IPS-NIHi7 (cell line): ENCODE measurements at regions not wholly inside any gene's neighbourhood (a gene's known extent, or its start where the extent isn't known, plus 50 kb on each side); places are given as distances from the start of the nearest gene placed in this dataset.

Experiments used
- DNase-seq: peaks from one replicate; pipeline ENCODE4 v3.0.0; 2012; ENCODE audit warnings: mixed read lengths; ENCODE audit errors: extremely low spot score

DNA sequence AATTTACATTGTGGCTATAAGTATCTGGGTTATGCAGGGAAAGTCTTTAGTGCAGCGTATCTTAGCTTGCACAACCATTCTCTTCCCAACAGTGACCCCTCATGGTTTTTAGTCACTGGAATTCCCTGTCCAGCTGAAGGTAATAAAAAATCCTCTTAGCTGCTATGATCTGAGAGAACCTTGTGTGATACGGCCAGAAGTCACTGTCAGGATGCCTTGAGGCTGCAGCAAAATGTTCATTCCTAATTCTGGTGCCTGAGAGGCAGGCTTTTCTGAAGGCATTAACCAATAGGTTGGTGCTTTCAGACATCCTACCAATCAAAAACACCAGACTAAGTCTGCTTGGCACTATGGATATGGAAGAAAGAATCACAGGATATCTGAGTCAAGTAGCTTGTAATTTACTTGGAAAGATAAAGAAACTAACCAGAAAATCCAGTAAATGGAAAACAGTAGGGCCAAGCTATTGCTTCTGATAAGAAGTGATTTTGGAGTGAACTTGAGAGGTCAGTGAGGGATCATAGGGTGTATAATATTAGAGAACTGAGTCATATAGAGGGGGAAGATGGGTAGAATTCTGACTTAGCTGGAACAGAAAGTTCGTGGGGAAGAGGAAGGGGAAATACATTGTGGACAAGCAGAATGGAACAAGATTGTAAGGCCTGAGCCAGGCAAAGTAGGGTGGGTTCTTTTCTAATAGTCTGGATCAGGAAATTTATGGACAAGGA is 89.0 kb upstream of the SLC14A2 start:
- DNase-seq, result no peak

DNA sequence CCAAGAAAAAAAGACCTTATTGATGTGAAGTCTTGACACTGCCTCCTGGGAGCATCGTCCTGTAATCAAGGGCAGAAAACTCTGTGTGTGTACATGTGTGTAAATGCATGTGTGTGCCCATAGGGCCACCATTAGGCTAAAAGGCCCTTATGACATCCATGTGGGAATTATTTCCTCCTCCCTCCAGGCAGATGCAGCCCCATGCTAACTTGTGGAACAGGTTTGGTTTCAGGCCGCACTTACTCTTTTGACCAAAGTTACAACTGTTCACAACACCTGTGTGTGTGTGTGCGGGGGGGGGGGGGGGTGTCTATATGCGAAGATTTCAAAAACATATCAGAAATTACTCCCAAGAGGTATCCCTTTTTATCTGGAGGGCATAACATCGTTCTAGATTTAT is 87.4 kb upstream of the SLC14A2 start:
- no peak for DNase-seq

DNA sequence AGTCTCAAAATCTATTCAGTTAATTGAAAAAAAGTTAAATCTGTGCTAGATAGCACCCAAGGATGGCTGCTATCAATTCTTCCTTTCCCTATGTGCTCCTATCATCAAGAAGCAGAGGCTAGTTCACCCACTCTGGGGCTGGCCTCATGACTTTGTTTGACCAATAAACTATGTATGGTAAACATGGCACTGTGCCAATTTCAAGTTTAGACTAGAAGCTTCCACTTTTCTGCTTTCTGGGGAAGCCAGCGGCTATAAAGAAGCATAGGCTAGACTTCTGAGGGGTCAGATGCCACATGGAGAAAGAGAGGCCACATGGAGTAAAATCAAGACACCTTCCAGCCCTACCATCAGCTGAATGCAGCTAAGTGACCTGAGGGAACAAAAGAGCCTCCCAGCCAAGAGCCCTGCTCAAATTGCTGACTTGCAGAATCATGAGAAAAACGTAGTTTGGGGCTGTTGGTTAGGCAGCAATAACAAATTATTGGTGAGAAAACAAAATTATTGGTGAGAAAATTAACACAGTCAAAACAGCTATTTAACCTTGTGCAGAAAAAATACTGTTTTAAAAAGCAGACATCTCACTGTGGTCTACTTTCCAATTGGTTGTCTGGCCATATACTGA is 86.5 kb upstream of the SLC14A2 start:
- no peak for DNase-seq

DNA sequence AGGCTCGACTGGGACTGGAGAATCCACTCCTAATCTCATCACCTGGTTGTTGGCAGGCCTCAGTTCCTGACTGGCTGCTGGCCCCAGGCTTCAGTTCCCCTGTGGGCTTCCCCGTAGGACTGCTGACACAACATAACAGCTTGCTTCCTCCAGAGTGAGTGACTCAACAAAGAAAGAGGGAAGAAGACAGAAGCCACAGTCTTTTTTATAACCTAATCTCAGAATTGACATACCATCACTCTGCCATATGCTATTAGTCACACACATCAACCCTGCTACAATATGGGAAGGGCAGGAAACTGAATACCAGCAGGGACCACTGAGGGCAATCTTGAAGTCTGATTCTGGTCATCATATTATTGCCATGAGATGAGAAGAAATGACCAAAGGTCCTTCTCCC is 76.8 kb upstream of the SLC14A2 start:
- no peak for DNase-seq

DNA sequence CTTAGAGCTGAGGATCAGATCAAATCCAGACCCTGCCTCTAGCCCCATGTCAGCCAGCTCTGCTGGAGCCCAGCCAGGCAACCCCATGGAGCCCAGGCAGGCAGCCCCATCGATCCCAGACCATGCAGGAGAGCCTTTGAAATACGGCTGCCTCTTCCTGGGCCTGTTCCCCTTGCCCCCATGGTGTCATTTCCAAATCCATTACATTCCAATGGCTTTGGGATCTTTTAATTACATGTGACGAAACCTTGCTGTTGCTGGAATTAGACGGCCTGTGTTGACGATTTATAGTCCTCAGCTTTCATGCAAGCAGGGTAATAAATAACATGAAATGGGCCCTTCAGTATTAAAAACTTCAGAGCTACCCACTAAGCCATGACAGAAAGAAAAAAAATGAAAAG is 75.8 kb upstream of the SLC14A2 start:
- no peak for DNase-seq

DNA sequence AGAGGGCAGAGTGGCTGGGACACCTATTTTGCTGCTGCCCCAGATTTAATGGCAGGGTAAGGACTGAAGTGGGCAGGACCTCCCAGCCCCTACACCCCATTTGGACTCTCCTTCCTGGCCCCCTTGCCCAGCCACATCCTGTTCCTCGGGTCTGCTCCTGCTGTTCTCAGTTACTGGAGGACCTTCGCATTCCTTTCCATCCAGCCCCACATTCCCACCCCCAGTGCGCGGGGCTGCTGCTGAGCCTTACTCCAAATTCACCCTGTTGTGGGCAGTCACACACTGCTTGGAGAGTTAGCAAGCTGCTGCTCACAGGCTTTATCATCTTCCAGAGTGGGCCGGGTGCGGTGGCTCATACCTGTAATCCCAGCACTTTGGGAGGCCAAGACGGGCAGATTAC is 75.2 kb upstream of the SLC14A2 start:
- DNase-seq, result peak; percentile 72

DNA sequence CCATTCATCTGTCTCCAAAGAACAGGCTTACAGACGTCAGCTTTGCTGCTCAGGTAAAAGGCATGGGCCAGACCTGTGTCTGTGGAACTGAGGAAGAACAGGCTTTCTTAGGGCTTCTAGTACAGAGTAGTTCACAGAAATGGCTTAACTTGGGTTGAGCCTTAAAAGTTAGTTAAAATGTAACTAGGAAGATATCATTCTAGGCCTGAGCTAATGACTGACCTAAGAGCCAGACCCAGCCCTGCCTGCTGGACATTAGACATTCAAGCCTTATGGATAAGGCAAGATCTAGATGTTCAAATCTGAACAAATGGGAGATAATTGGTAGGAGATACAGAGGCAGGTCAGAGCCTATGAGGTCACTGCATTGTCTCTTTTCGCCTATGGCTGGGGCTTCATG is 73.9 kb upstream of the SLC14A2 start:
- no peak for DNase-seq

DNA sequence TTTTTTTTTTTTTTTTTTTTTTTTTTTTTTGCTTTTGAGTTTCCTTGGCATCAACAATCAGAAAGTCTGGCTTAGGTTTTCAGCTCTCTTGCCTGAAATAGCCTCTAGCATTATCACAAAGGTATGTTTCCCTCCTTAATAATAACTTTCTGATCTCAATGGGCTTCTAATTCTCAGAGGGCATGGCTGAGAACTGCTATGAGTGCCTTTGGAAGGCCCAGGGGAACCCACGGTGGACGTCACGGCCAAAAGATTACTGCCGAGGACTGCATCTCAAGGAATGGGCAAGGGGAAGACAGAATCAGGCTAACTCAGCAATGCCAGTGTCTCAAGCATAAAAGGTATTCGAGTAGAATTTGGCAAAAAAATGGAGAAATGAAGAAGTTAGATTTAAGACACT is 73.2 kb upstream of the SLC14A2 start:
- DNase-seq, result no peak

DNA sequence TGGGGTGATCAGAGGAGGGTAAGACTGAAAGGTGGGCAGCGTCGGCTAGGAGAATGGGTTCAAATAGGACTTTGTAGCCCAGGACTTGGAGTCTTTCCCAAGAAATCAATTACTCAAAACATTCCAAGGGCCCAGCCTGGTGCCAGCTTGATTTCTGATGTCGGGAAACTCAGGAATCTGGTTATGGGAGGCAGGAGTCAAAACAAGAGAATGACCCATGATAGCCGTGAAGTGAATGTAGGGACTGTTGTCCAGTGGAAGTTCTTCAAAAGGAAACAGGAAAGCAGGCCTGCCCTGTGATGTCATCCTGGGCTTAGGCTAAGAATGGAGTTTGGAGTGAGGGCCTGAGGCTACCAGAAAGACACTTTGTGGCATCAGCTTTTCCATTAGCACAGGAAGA is 67.4 kb upstream of the SLC14A2 start:
- DNase-seq, result no peak

DNA sequence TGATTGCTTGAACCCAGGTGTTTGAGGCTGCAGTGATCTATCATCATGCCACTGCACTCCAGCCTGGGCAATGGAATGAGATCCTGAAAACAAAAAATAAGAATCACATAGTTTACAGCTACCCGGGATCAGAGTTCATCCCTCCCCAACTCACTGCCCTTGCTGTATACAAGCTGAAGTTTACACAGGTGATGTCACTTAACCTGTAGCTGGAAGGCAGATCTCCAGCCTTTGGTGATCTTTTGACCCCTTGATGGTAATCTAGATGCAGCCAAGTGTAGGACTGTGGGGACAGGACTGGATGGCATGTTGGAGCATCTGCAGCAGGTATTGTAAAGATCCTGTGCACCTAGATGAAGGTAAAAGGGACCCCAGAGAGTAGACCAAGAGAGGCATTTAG is 66.7 kb upstream of the SLC14A2 start:
- no peak for DNase-seq

DNA sequence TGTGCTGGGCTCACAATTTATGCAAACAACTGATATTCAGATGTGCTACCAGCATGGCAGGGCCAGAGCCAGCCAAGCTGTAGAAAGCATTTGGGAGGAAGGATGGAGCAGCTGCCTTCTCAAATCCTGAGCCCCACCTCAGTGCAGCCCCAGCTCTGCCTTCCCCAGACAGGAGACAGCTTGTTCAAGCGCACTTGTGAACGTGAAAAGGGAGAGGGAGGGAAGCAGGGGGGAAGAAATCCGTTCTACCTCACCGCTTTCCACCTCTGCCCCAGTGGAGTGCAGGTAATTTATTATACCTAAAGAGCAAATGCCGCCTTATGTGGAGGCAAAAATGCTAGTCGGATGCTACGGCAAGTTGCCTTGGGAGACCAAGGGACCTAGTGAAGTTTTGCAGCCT is 66.0 kb upstream of the SLC14A2 start:
- DNase-seq, result no peak

DNA sequence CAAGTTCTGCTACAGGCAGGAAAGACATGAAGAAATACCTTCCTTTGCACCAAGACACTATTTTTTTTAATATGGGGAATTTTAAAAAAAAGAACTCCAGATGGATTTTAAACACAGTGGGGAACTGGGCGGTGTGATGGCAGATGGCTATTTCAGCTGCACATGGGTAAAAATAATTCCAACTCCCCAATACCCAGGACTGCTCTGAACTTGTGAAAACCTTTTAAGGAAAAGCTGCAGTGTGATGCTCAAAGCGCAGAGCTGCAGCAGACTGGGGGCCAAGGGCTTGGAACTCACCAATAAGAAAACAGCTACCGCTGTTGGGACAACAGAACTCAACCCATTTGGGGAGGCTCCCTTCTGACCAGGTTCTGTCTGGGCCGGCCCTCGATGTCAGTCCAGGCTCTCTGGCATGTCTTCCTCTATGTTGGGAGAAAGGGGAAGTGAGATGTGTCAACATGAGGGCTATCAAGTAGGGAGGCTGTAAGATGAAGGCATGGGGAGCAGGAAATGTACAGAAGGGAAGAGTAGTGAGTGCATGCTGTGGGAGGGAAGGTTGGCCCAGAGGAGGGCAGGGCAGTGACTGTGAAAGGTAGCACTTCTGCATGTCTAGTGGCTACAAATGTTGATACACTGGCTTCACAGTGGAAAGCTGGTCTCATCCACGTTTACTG is 64.0 kb upstream of the SLC14A2 start:
- no peak for DNase-seq

DNA sequence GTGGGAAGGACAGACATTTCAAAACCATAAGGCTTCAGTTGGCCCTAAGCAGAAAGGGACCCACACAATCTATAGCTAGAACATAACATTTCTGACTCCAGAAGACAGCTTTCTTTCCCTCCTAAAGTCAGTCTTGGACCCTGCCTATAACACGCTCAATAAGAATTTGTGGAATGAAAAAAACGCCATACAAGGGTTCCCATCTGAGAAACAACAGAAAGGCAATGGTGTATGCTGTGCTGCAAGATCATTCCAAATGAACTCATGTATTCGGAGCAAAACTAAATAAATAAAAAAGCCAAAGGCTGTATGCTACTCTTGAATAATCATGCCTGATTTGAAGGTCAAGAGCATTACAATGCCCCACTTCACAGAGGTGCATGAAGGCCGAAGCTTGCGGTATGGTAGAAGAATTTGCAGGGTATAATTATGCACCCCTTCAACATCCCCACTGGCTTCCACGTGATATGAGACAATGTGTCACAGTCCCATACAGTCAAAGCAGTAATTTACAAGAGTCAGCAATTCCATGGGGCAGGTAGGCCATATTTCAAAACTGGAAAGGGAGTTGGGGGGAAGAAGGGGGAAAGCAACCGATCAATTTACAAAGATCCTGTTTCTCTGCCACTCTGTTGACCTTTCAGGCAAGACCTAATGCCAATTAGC is 61.4 kb upstream of the SLC14A2 start:
- no peak for DNase-seq

DNA sequence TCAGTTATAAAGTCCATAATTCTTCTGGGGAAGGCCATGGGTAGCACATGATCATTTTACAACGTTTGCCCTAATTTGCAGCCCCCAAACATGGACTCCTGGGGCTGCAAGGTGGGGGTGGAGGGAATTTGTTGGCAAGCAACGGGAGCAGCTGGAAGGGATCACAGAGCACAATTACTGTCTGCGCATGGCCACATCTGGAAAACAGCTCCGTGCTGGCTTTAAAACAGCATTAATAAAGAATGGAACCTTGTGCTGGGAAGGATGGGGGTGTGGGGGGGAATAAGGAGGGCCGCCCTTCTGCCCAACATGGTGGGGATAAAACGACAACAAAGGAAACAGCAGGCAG is 60.9 kb upstream of the SLC14A2 start:
- no peak for DNase-seq

DNA sequence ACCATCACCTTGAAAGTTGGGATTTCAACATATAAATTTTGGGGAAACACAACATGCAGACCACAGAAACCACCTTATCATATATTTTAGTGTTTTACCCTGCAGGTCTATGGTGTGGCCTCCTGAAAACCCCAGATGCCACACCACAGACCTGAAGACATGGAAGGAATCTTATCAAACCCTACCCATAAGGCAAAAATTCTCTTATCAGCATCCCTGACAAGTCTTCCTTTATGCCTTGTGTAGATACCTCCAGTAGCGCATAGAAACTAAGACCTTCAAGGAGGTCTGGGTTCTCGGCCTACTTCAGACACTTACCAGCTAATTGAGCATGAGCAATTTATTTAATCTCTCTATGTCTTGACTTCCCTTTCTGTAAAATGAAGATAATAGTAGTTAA is 59.1 kb upstream of the SLC14A2 start:
- no peak for DNase-seq

DNA sequence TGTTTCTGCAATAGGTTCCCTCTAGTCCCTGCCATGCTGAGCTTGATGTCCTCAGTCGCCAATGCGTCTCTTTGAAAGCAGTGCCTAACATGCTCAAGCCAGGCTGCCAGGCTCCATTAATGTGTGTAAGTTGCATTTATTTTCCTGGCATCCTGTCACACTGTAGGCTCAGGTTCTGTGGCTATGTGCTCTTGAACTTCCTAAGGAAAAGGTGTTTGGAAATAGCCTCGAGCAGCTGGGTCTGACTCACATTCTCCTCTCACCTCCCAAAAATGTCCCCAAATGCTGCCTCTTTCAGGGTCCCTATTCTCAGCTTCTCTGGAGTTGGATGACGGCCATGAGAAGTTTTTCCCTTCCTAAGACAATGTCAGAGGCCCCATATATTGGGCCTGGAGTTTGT is 58.0 kb upstream of the SLC14A2 start:
- DNase-seq, result no peak

DNA sequence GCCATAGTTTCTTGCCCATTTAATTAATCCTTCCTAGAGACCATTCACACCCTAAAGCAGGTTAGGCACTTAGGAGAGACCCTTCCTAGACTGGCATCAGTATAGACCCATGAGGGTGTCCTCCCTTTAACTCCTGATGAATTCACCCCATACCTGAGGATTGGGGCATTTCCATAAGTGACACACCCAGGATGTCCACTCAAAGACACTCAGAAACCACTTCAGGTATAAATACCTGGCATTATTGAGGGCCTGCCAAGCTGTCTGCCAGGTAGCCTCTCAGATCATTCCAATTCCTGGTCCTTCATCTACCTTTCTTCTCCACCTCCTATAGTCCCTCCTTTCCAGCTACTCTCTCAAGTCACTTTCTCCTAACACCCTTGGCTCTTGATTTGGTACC is 57.5 kb upstream of the SLC14A2 start:
- DNase-seq, result no peak

DNA sequence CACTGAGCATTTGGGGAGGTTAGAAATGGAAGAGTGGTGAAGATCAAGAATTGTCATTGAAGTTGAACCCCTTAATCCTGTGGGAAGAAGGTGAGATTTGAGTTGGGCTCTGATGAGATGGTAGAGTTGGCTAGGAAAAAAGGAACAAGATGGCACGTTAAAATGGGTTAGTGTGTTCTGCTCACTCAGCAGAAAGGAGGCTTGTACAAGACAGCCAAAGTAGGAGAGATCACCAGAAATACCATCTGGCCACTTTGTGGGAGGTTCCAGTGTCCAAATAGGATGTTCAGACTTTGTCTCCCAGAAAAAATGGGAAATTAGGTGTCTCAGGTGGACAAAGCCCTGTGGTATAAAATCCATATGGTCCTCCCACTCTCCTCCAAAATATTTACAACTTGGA is 56.0 kb upstream of the SLC14A2 start:
- no peak for DNase-seq

DNA sequence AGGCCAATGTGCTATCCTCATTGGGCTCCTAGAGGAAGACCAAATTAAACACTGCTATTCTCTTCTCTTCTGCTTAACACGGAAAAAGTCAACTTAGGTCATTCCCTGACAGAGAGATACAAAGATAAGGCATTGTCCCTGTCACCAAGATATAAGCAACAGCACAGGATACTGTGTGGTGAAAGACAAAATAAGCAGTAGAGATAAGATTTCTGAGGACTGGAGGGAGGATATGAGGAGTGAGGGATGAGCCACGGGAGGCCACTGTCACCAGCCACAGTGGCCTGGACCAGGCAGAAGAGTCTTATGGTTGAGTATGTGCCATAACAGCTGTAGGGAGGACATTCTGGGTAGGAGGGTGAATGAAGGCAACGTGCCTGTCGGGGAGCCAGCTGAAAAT is 54.4 kb upstream of the SLC14A2 start:
- no peak for DNase-seq

DNA sequence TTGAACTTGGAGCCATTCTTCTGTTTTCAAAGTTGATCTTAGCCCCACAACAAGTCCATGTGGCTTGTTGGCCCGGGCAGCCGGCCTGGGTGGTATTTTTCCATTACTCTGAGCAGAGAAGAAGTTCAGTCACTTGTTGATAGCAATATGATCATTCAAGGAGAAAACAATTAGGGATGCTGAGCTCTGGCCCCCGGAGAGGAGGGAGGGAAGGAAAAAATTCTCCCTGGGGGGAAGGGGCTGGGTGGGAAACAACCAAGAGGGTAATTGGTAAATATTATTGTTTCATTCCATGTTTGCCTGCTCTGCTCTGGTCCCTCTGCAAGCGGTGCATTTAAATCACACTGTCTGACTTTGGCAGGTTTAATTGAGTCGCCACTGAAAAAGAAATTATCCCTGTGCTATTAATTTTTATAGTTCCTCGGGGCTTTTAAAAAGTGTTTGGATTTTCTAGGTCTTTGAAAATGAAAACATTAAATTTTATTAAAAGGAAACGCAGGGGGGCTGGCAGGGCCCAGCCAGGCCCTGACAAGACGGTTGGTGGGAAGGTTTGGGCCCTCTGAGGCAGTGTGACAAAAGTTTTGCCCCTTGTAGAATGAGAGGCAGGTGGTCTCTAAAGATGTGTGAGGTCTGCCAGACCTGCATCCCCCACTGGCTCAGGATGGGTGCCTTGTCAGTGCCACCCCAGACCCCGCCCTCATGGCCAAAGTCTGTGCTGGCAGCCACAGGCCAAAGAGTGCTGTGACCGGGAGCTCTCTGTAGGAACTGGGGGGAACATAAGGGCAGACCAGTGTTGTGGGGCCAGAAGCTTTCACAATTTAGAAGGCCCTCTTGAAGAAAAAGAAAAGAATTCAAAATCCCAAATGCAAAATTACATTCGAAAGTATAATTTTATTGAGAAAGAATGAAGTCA is 52.5 kb upstream of the SLC14A2 start:
- DNase-seq, result no peak

DNA sequence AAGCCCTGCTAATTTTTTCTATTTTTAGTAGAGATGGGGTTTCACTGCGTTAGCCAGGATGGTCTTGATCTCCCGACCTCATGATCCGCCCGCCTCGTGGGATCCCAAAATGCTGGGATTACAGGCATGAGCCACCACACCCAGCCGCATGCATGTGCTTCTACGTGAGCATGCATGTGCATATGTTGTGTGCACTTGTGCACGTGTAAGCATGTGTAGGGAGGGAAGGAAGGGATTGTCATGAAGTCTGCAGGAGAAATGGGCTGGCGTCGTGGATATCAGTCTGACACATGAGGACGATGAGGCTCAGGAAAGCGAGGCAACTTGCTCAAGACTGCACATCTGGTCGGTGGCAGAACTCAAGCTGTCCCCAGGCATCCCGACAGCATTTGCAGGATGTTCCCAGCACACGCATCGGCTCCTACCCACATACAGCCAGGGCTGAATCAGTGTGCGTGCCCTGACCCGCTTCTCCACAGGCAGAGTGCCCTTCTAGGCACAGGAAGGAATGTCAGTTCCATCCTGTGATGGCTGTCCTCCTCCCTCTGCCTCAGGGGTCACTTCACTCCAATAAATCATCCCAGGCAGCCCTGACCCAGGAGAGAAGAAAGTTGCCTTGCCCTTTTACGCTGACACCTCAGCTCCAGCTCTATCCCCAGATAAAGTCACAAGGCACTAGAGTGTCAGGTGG is 49.9 kb upstream of the SLC14A2 start:
- DNase-seq, result no peak
